AG10803 (cell line): ENCODE measurements at regions not wholly inside any gene's neighbourhood (a gene's known extent, or its start where the extent isn't known, plus 50 kb on each side); places are given as distances from the start of the nearest gene placed in this dataset.

Source experiments
- DNase-seq: peaks from one replicate; pipeline ENCODE4 v3.0.0; 2010; ENCODE audit warnings: low read depth
- H3K4me3 ChIP-seq: 2 replicates; pipeline ENCODE4 v1.5.1; 2011; ENCODE audit warnings: mild to moderate bottlenecking, low read length, control low read depth
- CTCF ChIP-seq: conservative IDR thresholded peaks from 2 replicates; pipeline ENCODE4 v1.5.1; 2011; ENCODE audit warnings: mild to moderate bottlenecking, low read length, control low read depth, inconsistent platforms

DNA sequence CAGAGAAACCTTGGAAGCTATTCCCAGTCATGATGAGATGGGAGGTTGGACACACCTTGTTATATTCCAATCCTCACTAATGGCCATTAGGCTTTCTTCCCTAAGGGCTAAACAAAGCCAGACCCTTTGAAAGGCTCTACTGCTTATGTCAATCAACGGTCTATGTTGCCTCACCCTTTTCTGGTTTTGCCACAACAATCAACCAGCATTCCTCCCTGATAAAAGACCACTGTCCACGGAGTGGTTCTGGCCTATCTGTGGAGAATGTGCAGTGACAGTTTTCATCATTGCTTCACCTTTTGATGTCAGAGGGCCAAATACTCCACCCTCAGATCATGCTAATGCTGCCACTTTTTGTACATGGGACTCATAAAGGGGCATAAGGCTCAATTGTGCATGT is 913.4 kb downstream of the RPA4 start:
- no peak for TF ChIP-seq CTCF
- no peak overlapping the region for H3K4me3 ChIP-seq
- DNase-seq: no peak

DNA sequence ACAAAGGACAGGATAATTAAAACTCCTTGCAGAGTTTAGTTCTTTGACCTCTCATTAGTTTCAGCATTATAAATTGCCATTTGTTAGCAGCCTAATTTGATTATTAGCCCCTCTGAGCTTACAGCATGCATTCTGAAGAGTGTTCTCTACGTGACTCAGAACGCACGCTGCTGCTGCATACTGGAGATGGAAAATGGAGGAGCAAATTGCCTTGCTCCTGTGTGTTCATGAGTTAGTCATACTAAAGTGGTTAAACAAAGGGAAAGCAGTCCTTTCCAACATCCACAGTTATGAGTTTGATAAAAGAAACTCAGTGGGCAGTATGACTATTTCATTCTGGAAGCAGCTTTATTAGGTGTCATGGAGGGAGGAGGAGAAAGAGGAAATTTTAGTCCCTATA is 922.5 kb downstream of the RPA4 start:
- DNase-seq: peak; percentile 5

GRCh38 chrX:97806946-97807345 is 923.2 kb downstream of the RPA4 start:
- no peak for DNase-seq
- no peak overlapping the region for H3K4me3 ChIP-seq
- no peak for TF ChIP-seq CTCF

More for the DNA sequence above, 922.5 kb downstream of the RPA4 start:
- peak overlapping the region; percentile 5; the same call in 1 of the 2 replicates for H3K4me3 ChIP-seq
- no peak for TF ChIP-seq CTCF

DNA sequence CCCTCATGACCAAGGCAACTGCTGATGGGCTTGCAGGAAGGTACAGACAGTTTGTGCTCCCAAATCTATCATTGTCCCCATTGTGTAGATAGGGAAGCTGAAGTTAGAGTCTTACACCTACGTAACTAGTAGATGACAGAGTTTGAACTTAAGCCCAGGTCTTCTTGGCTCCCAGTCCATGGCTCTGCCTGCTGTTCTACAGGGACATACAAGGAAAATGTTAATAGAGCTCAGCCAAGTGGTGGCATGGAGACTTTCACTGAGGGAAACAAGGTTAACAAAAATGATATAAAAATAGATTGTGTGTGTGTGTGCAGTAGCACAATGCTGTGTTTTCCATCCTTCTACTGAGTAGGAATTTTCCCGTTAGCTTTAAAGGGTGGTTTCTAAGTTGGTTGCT is 936.5 kb downstream of the RPA4 start:
- no peak for TF ChIP-seq CTCF
- H3K4me3 ChIP-seq: no peak overlapping the region
- DNase-seq: no peak

DNA sequence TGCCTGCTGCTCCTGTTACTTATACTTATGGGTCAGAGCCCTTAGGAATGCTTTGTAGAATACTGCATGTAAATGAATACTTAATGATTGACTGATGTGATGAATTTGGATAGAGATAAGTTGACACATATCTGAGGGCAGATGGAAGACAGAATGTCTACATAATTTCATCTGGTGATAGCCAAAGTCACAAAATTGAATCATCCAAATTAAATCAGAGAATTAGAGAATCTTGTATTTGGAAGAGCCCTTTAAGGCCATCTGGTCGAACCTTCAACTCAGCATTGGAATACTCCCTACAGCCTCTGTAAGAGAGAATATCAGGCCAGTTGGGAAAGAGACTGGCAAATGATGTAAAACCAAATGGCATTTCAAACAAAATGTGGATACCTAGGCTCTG is 944.8 kb downstream of the RPA4 start:
- TF ChIP-seq CTCF: no peak
- H3K4me3 ChIP-seq: no peak overlapping the region
- no peak for DNase-seq

- no peak for DNase-seq
- H3K4me3 ChIP-seq: no peak overlapping the region
- no peak for TF ChIP-seq CTCF
Observed at GRCh38 chrX:97835969-97836368, 952.3 kb downstream of the RPA4 start.

GRCh38 chrX:97841544-97842179 is 958.0 kb downstream of the RPA4 start:
- TF ChIP-seq CTCF: no peak
- H3K4me3 ChIP-seq: no peak overlapping the region
- no peak for DNase-seq
